AG04450 (cell line): ENCODE measurements at regions not wholly inside any gene's neighbourhood (a gene's known extent, or its start where the extent isn't known, plus 50 kb on each side); places are given as distances from the start of the nearest gene placed in this dataset.
"Not testable (repeated sequence)": the region's sequence is repeated elsewhere in the genome, so short reads cannot be mapped to it uniquely, and the experiment has no call there.

ENCODE experiments used
- CTCF ChIA-PET: fragments of 300-600, 350-600 bp; formaldehyde crosslinking; extraction: SDS; loops from one replicate; lab custom pipeline; 2022; ENCODE audit warnings: antibody characterized with exemption, inconsistent platforms; lab: Charles Lee
- POLR2A ChIA-PET: fragments of 350-600 bp; formaldehyde crosslinking; extraction: SDS; loops from one replicate; lab custom pipeline; 2021; ENCODE audit warnings: antibody characterized with exemption, inconsistent platforms; lab: Yijun Ruan, JAX
- DNase-seq: peaks from one replicate; pipeline ENCODE4 v3.0.0-alpha.2; 2011; ENCODE audit warnings: low read depth, low spot score
- H3K27ac ChIP-seq: one replicate; pipeline ENCODE4 v1.5.1; 2012; ENCODE audit warnings: low read depth, low read length, control low read depth
- H3K27me3 ChIP-seq: one replicate; pipeline ENCODE4 v1.6.0; 2012; ENCODE audit warnings: low read length; ENCODE audit not compliant: control insufficient read depth, insufficient read depth
- H3K4me3 ChIP-seq: 2 replicates; pipeline ENCODE4 v1.5.1; 2011; ENCODE audit warnings: mild to moderate bottlenecking, low read depth, low read length, control low read depth
- H3K9me3 ChIP-seq: 2 replicates; pipeline ENCODE4 v1.5.1; 2012; ENCODE audit warnings: low read length; ENCODE audit not compliant: control insufficient read depth, insufficient read depth
- TF ChIP-seq, protein P1 (sequence below): IDR thresholded peaks from 2 replicates; pipeline ENCODE4 v1.5.1; 2011; ENCODE audit warnings: low read depth, low read length, control low read depth, inconsistent platforms

DNA sequence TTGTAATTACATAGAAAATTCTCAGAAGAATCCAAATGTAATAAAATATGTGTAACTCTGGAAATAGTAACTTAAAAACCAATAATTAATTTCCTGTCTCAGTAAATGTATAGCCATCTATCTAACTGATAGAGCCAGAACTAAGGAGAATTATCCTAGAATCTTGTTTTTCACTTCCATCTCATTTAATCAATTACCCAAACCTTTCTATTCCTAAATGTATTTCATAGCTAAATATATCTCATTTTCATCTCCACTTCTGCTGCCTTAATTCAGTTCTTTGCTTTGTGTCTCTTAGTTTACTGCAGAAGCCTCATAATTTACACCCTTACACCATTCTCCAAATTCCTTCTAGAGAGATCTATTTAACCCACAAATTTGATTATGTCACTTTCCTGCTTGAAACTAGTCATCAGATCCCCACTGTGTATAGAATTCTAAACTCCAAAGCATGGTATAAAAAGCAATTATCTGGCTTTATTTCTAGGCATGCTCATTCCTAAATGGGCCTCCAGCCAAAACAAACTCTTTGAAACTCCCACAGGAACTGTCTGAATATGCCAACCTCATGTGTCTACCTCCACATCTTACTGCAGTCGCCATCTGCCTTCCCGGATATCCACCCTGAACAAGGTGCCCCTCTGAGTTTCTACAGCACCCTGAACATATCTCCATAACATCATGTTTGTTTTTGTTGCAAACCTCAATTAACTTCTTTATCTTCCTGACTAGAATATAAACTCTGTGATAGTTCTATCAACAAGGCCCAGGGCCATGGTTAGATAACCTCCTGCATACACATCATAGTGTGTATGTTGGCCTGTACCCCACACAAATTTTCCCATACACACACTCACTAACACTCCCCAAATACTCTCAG is 70.5 kb upstream of the ADTRP start:
- Histone ChIP-seq H3K27me3 (no peaks in the 10 kb centered on the region), H3K4me3 (no peak overlapping the region), H3K27ac (no peak overlapping the region), H3K9me3 (no peaks in the 10 kb centered on the region)
- DNase-seq = no peak
- ChIA-PET CTCF (no interaction called here), POLR2A (no interaction called here)
- TF ChIP-seq, protein P1, sequence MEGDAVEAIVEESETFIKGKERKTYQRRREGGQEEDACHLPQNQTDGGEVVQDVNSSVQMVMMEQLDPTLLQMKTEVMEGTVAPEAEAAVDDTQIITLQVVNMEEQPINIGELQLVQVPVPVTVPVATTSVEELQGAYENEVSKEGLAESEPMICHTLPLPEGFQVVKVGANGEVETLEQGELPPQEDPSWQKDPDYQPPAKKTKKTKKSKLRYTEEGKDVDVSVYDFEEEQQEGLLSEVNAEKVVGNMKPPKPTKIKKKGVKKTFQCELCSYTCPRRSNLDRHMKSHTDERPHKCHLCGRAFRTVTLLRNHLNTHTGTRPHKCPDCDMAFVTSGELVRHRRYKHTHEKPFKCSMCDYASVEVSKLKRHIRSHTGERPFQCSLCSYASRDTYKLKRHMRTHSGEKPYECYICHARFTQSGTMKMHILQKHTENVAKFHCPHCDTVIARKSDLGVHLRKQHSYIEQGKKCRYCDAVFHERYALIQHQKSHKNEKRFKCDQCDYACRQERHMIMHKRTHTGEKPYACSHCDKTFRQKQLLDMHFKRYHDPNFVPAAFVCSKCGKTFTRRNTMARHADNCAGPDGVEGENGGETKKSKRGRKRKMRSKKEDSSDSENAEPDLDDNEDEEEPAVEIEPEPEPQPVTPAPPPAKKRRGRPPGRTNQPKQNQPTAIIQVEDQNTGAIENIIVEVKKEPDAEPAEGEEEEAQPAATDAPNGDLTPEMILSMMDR = no peak

DNA sequence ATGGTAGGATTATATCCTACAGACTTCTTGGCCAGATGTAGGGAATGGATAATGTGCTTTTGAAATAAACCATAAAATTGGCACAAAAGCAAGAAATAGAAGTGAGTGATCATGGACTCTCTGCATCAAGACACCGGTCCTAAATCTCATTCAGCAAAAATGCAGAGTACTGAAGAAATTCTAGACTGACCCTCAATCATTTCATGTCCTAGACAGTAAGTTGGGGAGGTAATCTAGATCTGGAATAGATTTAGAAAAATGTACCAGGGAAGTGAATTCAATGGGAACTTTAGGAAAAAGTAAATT is 69.7 kb upstream of the ADTRP start:
- Histone ChIP-seq H3K27me3 (no peaks in the 10 kb centered on the region), H3K4me3 (no peak overlapping the region), H3K27ac (no peak overlapping the region), H3K9me3 (no peaks in the 10 kb centered on the region)
- no peak for DNase-seq
- POLR2A ChIA-PET = no interaction called here
- CTCF ChIA-PET = no interaction called here
- TF ChIP-seq, protein P1 = no peak

DNA sequence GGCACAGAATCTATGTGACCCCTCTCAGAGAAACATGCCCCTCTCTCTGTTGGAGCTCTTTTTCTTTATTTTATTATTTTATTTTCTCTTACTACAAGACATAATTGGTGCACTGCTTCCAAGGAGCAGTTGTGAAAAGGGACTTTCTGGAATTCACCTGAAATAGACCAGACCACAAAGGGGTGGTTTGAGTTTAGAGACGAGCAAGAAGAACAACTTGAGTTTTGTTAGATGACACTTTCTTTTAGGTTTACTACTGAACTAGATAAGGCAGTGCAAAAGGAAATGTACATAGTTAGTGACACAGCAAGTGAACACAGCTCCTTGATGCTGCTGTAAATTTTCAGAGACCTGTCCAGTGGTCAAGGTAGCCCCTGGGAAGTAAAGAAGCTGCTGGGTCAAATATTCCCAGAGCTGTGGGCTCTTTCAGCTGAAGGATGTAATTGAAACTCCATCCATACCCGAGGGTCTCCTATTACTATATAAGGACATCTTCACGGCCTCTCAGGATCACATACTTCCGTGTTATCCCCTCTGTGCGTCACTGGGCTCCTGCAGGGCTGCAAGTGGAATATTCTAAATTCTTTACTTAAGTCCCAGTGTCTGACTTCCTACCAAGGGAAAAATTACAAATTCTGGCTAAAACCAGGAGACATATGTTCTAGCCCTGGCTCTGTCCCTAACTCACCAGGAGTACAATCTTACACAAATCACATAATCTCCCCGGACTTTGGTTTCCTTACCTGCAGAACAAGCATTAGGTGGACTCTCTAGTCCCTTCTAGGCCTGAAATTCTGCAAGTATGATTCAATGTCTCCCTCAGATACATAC is 69.1 kb upstream of the ADTRP start:
- no peak for DNase-seq
- Histone ChIP-seq H3K27me3 (no peaks in the 10 kb centered on the region), H3K9me3 (no peaks in the 10 kb centered on the region), H3K4me3 (no peak overlapping the region), H3K27ac (no peak overlapping the region)
- CTCF ChIA-PET = no interaction called here
- POLR2A ChIA-PET = no interaction called here
- TF ChIP-seq, protein P1 = no peak

DNA sequence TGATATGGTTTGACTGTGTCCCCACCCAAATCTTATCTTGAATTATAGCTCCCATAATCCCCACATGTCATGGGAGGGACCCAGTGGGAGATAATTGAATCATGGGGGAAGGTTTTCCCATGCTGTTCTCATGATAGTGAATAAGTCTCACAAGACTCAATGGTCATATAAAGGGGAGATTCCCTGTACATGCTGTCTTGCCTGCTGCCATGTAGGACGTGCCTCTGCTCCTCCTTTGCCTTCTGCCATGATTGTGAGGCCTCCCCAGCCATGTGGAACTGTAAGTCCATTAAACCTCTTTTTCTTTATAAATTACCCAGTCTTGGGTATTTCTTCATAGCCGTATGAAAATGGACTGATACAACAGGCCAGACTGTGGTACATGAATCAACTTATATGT is 68.5 kb upstream of the ADTRP start:
- DNase-seq, H3K27ac ChIP-seq, POLR2A ChIA-PET, H3K9me3 ChIP-seq, H3K4me3 ChIP-seq, H3K27me3 ChIP-seq, CTCF ChIA-PET: not testable (repeated sequence)

DNA sequence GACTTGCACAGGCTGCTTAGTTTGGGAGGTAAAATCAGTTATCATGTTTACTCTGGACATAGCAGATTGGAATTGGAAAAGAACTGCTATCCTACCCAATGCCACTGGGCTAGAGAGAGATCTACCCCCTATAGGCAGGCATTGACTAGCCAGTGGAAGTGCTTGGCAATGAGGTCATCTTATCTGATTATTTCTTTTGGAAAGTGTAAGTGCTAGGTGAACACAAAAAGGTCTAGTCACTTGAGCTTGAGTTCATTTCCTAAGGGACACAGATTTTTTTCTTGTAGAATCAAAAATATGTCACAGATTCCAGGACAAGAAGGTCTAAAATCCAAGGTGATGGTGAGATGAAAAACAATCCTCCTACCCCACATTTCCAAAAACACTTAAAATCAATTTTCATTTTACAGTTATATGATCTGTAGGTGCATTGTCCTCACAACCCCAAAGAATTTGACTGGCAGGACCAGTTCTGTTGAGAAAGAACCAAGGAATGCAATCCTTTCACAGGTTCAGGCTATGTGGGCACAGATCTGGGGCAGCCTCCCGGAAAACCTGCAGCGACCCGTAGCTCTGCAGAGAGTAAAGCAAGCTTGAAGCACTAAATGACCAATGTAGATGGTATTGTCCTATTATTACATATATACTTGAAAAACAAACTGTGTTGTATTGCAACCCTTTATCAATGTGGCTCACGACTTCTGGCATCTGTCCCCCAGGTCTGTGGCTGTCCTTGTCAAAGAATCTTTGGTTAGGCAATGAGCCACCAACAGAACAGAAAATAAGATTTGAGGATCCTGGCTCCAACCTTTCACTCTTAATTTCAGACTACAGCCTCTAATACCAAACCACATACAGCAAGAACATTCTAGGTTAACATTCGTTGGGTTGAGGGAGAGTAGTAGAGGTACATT is 67.3 kb upstream of the ADTRP start:
- no peak overlapping the region for H3K27ac ChIP-seq
- no peak for DNase-seq
- no peak overlapping the region for H3K4me3 ChIP-seq
- TF ChIP-seq, protein P1 = no peak
- ChIA-PET CTCF (no interaction called here), POLR2A (no interaction called here)
- H3K27me3 ChIP-seq = no peaks in the 10 kb centered on the region
- no peaks in the 10 kb centered on the region for H3K9me3 ChIP-seq

DNA sequence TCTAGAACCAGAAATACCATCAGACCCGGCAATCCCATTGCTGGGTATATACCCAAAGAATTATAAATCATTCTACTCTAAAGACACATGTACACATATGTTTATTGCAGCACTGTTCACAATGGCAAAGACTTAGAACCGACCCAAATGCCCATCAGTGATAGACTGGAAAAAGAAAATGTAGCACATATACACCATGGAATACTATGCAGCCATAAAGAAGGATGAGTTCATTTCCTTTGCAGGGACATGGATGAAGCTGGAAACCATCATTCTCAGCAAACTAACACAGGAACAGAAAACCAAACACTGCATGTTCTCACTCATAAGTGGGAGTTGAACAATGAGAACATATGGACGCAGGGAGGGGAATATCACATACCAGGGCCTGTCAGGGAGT is 64.2 kb upstream of the ADTRP start:
- H3K4me3 ChIP-seq = not testable (repeated sequence)

More for the DNA sequence above, 64.2 kb upstream of the ADTRP start:
- H3K27ac ChIP-seq, POLR2A ChIA-PET, H3K9me3 ChIP-seq, CTCF ChIA-PET, H3K27me3 ChIP-seq, DNase-seq: not testable (repeated sequence)
